22Rv1 (cell line): ENCODE measurements at regions not wholly inside any gene's neighbourhood (a gene's known extent, or its start where the extent isn't known, plus 50 kb on each side); places are given as distances from the start of the nearest gene placed in this dataset.

Experiments
- H3K27ac ChIP-seq: fragments of 450-650 bp; 2 replicates; pipeline ENCODE4 v1.5.1; 2017
- ZFX ChIP-seq: fragments of 450-650 bp; IDR thresholded peaks from 2 replicates; pipeline ENCODE4 v1.6.1; 2017; ENCODE audit warnings: antibody characterized with exemption, borderline replicate concordance
- TF ChIP-seq, protein P1 (sequence below): fragments of 450-650 bp; IDR thresholded peaks from 2 replicates; pipeline ENCODE4 v1.5.1; 2017; ENCODE audit warnings: mild to moderate bottlenecking

DNA sequence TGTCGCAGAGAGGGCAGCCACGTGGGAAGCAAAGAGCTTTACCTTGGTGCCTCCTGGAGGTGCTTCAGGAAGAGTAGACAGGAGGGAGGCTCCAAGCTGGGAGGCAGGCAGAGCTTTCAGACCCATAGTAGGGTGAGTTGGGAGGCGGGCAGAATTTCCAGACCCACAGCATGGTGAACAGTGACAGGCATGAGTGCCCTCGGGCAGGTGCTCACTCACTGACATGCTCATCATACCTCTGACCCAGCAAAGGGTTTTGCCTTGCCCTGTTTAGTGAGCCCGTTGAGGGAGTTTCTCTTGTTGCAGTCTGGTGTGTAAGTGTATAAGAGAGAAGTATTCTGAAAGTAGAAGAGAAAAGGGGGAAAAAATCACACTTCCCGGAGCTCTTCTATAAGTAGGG is 86.4 kb upstream of the NTM start:
- no peak for TF ChIP-seq ZFX
- TF ChIP-seq, protein P1, sequence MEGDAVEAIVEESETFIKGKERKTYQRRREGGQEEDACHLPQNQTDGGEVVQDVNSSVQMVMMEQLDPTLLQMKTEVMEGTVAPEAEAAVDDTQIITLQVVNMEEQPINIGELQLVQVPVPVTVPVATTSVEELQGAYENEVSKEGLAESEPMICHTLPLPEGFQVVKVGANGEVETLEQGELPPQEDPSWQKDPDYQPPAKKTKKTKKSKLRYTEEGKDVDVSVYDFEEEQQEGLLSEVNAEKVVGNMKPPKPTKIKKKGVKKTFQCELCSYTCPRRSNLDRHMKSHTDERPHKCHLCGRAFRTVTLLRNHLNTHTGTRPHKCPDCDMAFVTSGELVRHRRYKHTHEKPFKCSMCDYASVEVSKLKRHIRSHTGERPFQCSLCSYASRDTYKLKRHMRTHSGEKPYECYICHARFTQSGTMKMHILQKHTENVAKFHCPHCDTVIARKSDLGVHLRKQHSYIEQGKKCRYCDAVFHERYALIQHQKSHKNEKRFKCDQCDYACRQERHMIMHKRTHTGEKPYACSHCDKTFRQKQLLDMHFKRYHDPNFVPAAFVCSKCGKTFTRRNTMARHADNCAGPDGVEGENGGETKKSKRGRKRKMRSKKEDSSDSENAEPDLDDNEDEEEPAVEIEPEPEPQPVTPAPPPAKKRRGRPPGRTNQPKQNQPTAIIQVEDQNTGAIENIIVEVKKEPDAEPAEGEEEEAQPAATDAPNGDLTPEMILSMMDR = no peak
- no peak overlapping the region for H3K27ac ChIP-seq

DNA sequence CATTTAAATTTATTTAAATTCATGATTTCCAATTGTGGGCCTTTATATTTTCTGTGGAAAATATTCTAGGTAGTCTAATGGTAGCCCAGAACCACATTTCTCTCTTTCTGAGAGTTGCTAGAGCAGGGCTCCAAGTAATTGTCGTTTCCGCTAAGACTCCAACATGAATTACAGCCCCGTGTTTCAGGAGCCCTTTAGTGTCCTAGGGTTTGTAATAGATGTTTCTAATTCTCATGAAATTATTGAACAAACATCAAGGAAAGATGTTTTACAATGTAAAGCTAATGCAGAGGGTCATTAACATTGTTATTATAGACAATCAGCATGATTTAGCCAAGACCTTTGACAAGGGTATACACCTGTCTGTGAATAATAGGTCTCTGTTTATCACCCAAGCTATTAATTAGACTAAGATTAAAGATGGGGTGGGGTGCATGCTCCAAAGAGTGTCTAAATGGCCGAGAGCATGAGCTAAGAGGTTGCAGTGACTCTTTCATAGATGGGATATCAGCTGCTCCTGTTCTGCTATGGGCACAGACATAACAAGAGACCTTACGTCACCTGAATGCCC is 81.8 kb upstream of the NTM start:
- TF ChIP-seq ZFX = no peak
- TF ChIP-seq, protein P1 = no peak

DNA sequence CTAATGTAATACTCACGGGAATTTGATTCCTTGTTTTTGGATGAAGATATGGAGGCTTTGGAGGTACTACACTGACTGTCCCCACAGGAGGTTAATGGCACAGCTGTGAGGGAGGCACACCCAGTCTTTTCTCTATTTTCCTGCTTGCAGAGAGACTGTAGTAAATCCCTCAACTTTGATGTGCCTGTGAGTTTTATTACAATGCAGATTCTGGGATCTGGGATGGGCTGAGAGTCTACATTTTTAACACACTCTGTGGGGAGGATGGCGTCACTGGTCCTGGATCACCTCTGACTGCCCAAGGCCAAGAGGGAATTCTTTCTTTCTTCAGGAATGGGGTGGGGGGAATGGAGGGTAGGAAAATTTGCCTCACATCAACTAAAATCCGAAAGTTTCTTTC is 80.2 kb upstream of the NTM start:
- TF ChIP-seq, protein P1 = no peak
- no peak for TF ChIP-seq ZFX
- H3K27ac ChIP-seq = no peak overlapping the region

More for the DNA sequence above, 81.8 kb upstream of the NTM start:
- H3K27ac ChIP-seq = no peak overlapping the region

DNA sequence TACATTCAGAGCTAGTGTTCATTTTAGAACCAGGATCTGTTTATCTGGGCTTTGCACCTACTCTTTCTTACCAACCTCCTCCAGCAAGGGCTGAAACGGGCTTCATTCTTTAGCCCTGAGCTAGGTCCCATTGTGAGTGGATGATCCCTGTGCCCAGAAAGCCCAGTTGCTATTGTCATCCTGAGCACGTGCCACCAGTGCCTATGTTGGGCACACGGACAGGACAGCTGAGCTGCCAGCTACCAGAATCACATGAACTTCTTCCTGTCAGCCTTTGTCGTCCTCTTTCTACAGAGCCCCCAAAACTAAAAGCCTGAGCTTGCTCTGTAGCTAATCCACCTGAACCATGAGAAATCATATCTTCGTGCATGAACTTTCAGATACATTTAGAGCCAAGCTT is 74.4 kb upstream of the NTM start:
- no peak overlapping the region for H3K27ac ChIP-seq
- no peak for TF ChIP-seq ZFX

DNA sequence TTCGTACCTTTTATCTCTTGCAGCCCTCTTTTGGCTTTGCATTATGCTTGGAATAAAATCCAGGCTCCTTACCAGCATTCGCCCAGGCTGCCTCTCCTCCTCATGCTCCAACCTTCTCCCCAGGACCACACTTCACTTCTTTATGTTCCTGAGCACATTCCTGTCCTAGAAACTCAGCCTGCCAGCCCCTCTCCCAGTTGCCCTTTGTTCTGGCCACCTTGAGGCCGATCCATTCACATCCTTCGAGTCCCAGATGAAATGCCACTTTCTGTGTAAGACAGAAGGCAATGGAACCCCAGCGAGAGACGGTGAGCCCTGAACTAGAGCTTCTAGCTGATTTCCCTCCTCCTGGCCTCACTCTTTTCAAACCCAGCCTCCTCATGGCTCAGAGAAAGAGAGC is 73.0 kb upstream of the NTM start:
- H3K27ac ChIP-seq = no peak overlapping the region

DNA sequence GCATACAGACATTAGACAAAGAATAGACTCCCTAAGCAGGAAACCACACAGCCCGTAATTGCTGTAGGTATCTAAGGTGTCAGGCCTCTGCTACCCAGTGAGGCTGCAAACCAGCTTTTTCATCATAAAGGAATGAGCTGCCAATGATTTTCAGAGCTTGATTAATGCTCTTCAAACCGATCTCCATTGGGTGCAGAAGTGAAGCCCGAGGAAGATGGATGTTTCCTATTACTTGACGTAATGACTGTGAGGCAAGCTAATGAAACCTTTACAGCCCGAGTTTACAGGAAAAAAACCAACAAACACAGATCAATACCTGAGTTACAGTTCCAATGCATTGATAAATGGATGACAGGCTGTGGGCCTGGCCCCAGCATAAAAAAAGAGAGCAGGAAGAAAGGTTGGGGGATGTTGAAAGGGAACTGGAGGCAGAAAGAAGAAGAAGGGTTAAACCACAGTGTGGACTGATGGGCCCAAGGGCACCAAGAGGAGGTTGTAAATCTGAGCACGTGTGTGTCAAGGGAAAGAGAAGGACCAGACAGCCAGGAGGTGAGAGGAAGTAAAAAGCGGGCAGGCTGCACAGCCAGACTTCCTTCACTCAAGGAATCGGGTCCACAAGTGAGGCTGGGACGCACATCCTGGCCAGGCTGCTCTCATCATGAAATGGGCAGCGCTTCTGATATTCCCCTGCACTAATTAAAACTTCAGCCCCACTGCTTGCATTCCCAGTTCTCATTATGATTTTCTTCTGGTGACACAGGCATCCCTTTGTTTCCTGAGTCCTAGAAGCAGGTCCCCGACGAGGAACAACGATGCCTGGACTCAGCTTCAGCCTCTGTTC is 70.6 kb upstream of the NTM start:
- H3K27ac ChIP-seq = no peak overlapping the region
- TF ChIP-seq, protein P1 = no peak
- no peak for TF ChIP-seq ZFX

More for the DNA sequence above, 73.0 kb upstream of the NTM start:
- no peak for TF ChIP-seq ZFX
- TF ChIP-seq, protein P1 = no peak

DNA sequence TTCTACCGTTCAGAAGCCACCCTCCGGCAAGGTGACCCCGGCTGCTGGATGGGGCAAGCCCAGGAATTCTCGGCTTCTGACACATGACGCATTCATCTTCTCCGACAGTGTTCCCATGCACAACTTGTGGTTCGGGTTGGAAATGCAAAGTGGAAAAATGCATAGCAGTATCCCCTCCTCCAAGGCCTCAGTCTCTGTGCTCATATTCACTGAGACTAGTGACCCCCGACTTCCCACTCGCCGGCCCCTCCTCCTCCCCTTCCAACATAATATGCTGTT is 70.0 kb upstream of the NTM start:
- no peak overlapping the region for H3K27ac ChIP-seq
- TF ChIP-seq, protein P1 = no peak
- TF ChIP-seq ZFX = no peak

DNA sequence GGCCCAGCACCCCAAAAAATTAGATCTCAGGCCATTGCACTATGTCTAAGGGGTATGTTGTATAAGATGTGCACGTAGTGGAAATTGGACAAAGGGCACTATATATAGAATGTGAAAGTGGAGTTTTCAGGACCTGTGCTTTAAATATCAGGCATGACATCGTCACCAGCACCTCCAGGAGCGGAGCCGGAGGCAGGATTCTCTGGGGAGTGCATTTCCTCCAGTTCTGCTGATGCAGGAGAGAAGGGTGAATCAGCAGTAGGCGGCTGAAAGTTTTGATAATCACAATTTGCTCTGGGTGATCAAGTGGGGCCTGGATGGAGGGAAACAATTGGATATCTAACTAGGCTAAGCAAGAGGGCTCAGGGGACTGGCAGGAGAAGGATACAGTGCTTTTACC is 69.1 kb upstream of the NTM start:
- H3K27ac ChIP-seq = no peak overlapping the region
- no peak for TF ChIP-seq ZFX
- TF ChIP-seq, protein P1 = no peak
